NCI-H146 (cell line): ENCODE measurements at regions not wholly inside any gene's neighbourhood (a gene's known extent, or its start where the extent isn't known, plus 50 kb on each side); places are given as distances from the start of the nearest gene placed in this dataset.
"Not testable (repeated sequence)": the region's sequence is repeated elsewhere in the genome, so short reads cannot be mapped to it uniquely, and the experiment has no call there.

Experiments used
- DNase-seq: peaks from one replicate; lab custom pipeline; 2025; lab: John Stamatoyannopoulos, UW

DNA sequence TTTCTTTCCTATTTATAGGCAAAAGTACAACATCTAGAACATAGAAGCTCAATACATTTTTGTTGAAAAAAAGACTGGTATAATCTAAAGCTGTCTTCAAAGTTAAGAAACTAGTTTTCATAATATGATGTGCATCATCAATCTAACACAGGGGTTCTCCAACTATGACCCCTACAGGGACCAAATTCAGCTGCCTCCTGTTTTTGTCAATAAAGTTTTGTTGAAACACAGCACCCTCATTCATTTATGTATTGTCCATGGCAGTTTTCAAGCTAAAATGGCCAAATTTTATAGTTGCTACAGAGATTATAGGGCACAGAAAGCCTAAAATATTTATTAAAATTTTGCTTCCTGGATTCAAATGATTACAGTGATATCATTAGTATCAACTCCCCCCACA lies 452.9 kb downstream of the CCER1 start:
- no peak for DNase-seq

DNA sequence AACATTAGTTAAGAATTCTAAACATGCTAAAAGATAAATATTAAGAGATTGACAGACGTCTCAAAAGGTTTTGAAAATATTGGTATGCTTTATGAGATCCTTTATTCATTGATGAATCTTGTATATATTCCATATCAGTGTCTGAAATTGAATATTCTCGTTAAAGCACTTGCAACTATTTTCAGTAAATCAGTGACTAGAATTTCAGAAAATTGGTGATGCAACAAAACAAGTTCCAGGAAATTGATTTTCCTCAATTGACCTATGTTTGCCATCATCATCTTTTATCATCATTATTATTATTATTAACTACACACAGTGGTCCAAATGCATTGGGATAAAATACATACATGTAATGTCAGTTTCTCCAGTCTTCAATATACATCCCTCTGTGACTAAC lies 453.6 kb downstream of the CCER1 start:
- no peak for DNase-seq

DNA sequence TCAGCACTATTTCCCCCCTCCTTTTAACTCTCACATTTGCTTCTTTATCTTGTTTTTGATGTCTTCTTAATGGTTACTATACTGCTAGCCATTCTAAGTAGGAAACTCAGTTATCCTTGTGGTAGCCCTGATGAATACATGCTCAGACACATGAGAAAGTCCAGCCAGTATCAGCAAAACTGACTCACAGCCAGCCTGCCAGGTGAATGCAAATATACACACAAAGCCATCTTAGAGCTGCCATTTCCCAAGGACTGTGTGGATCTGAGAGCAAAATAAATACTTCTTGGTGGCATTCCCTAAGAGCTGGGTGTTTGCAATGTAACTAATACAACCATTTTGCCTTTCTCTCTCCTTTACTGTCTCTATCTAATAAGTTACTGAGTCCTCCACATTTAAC lies 455.2 kb downstream of the CCER1 start:
- DNase-seq, result no peak

DNA sequence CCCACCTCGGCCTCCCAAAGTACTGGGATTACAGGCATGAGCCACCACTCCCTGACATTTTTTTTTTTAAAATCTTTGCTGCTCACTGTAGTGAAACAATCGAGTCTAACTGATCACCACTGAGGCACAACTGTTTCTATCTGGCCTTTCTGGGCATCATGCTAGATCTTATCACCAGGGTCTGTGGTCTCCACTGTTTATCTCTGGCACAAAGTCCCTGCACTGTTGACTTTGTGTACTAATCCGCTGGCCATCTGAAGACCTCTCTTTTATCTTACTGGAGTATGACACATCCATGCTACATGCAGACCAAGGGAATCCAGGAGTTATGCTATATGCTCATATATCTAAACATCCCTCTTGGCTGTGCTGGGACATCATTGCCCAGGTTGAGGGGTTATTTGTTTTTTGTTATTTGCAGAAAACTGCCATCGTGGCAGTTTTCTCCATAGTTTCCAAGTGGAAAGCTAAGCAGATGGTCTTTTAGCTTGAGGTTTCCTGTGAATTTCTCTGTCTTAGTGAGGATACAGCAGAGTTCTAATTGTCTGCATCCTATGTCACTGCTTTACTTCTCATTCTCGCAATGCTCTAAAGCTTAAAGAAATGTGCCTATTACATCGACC lies 456.9 kb downstream of the CCER1 start:
- DNase-seq, result no peak

DNA sequence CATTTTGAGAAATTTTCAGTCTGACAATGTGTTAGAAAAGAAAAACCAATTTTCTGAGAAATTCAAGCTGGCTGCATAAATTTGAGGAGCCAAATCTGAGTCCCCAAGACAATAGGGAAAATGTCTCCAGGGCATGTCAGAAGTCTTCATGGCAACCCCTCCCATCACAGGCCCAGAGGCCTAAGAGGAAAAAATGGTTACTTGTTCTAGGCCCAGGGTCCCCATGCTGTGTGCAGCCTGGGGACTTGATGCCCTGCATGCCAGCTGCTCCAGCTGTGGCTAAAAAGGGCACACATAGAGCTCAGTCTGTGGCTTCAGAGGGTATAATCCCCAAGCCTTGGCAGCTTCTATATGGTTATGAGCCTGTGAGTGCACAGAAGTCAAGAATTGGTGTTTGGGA lies 464.6 kb downstream of the CCER1 start:
- DNase-seq, result no peak

DNA sequence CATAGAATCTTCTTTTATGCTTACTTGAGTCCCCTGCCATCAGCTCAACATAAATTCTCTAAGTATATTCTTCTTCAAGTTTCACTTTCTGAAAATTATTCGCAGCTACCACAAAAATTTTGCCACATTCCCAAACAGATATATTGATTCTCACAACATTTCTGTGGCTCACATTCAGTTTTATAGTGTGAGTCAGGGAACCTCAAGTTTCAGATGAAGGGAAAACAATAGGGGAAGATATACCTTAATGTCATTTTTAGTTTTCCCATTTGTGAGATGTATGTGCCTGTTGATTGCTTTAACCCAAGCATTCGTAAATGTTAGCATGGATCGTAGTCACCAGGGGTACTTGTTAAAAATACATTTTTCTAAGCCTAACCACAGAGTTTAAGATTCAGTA lies 465.8 kb downstream of the CCER1 start:
- DNase-seq, result no peak

DNA sequence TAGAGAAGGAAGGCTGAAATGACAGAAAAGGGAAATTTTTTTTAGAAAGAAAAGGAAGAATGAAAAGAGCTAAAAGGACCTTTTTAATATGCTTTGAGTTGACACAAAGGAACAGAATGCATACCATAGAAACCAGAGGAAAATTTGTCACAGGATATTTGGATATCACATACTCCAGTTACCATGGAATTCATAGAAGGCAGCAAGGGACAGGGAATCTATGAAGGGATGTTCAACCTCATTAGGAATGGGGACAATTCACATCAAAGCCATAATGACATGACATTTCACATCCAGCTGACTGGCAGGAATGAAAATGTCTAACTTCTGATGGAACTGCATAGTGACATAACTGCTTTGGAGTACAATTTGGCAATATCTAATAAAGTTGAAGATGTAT lies 469.4 kb downstream of the CCER1 start:
- DNase-seq, result no peak

DNA sequence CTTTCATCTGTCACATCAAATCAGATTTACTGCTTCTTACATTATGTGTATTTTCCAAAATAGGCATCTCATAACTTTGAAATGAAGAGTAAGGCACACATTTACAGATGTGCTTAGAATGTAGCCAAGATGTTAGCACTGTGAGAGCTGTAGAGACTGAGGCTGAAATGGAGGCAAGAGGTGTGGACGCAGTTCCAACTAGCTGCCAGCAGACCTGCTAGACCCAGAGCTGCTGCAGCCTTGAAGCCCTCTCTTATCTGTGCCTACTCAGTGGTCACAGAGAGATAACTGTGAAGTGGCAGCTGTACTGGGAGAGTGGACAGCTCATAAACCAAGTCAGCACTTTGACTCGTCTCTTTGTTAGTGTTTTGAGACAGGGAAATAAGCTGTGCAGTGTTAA lies 470.9 kb downstream of the CCER1 start:
- DNase-seq, result no peak

DNA sequence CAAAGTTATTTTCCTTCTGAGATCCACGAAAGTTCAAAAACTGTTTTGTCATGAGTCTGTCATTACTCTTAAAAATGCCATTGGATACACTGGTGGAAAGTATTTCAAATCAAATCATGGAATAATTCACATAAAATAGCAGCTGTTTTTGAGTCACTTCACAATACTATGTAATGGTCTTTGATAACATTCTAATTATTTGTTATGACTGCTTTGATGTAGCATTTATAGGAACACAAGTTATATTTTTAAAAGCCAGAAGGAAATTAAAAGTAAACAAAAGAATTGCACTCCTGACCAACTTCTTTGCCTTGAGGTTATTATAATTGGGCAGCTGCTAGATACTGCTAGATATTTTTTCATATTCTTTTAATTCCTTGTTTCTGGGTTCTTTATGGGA lies 473.2 kb downstream of the CCER1 start:
- no peak for DNase-seq

DNA sequence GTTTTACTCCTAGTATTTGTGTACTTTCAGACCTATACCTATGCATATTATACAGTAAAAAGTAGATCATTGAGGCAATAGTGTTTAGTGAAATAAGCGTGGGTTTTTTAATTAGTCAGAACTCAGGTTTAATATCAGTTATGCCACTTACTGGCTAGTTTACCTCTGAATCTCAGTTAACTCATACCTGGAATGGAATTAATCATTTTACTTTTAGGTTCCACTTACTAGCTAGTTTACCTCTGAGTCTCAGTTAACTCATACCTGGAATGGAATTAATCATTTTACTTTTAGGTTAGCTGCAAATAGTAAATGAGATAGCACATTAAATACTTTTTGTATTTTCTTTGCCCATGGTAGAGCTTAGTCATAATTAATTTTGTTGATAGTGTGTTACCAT lies 475.7 kb downstream of the CCER1 start:
- DNase-seq, result no peak

DNA sequence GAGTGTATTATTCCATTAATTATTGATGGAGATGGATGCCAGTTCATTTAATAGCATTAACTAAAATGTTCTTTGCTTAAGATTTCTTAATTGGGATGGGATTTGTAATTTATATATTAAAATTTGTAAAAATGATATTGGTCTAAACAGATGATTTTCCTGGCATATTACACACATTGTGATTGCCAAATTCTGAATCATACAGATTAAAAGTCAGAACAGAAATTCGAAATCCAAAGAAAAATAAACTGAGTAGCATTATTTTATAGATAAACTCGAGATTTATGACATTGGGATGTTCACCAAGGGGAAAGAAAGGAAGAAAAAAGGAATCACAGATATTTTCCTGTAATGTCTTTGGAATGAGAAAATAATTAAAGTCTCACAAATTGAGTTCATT lies 481.1 kb downstream of the CCER1 start:
- DNase-seq, result no peak

DNA sequence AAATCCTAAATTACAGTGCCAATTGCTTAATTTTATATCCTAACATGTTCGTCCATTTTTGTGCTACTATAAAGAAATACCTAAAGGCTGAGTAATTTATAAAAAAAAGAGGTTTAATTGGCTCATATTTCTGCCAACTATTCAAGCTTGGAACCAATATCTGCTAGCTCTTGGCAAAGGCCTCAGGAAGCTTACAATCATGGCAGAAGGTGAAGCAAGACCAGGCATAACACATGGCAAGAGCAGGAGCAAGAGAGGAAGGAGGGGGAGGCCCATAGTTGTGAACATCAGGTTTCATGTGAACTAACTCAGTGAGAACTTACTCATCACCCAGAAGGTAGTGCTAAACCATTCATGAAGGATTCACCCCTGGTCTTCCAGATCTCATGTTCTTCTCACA lies 494.3 kb downstream of the CCER1 start:
- DNase-seq, result no peak

DNA sequence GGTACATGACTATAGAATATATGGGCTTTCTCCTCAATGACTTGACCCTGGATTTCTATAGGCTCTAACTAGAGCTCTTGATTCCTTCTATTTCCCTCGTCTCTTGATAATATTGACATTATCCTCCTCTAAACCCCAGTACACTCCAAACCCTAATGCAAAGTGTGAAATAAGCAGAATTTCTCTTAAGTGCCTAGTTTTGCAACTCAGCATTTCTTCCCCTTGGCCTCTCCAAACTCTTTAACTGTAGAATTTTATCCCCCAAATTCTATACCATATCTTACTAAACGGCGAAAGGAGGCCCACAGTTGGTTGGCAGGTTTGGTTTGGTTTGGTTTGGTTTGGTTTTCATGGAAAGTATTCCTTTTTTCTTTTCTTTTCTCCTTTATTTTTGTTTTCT lies 498.7 kb downstream of the CCER1 start:
- DNase-seq, result no peak

DNA sequence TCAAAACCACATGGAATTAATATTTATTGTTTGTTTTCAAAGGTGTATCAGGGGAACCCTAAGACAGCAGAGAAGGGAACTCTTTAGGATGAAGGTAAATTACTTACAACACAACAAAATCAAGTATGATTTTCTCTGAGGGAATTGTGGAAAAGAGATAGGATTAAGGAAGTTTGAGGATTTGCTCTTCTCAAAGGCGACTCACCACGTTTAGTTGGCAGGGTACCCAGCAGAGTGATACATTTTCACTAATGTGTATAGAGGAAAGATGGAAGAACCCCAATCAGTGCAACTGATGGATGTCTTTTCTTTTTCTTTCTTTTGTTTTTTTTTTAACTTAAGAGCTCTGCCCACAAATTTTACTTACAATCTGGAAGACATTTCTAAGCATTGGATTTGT lies 499.2 kb downstream of the CCER1 start:
- no peak for DNase-seq

DNA sequence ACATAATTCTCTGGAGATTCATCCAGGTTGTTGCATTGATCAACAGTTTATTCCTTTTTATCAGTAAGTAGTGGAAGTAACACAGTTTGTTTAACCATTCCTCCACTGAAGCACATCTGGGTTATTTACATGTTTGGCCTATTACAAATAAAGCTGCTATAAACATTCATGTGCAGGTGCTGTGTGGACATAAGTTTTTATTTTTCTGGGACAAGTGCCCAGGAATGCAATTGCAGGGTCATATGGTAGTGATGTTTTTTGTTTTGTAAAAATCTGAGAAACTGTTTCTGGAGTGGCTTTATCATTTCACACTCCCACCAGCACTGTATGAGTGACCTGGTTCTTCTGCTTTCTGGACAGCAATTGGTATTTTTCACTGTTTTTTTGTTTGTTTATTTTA lies 505.4 kb downstream of the CCER1 start:
- no peak for DNase-seq

DNA sequence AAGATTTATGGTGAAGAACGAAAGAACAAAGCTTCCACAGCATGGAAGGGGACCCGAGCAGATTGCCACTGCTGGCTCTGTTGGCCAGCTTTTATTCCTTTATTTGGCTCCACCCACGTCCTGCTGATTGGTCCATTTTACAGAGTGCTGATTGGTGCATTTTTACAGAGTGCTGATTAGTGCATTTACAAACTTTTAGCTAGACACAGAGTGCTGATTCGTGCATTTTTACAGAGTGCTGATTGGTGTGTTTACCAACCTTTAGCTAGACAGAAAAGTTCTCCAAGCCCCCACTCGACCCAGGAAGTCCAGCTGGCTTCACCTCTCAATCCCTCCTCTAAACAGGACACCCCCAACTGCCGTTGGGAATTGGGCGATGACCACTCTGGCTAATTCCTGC lies 511.5 kb downstream of the CCER1 start:
- not testable (repeated sequence) for DNase-seq

DNA sequence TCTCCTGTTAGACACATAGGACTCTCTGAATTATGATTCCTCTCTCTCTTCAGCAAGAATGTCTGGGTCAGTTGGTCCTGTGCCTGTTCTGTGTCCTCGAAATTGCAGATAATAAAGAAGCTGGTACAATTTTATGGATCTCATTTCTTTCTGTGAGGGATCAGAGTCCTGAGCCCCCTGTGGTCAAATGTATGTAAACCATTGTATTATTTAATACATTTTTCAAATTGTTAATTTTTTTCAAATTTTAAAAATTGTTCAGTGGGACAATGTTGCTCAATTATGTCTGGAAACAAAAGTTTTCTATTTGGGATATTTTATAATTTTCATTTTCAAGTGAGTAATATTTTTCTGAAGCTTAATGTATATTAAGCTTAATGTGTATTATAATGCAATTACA lies 513.5 kb downstream of the CCER1 start:
- DNase-seq, result no peak

DNA sequence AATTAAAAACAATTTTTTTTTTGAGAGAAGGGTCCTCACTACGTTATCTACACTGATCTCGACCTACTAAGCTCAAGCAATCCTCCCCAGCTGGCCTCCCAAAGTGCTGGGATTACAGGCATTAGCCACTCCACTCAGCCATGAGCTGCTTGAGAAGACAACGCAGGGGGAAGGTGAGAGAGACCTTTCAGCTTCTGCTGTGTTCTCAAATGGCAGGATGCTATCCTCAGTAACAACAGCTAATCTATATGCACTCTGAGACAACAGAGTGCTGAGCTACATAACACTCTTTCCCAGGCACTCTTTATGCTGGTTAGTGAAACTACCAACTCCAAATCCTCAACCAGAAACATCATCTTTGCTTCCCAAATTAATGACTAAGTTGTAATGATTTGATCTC lies 526.1 kb downstream of the CCER1 start:
- DNase-seq, result no peak

DNA sequence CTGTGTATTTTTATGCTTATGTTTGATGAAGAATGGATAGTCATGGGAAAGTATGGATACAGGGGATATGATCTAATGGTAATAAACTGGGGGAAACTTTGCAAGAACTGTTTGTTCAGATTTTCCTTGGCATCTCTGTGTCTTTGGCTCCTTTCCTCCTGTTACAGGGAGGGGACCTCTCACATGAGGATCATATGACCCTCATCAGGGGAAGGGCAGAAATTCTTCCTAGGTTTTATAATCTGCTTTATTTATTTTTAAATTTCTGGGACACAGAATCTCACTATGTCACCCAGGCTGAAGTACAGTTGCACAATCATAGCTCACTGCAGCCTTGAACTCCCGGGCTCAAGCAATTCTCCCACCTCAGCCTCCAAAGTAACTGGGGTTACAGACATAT lies 526.5 kb downstream of the CCER1 start:
- DNase-seq, result no peak

DNA sequence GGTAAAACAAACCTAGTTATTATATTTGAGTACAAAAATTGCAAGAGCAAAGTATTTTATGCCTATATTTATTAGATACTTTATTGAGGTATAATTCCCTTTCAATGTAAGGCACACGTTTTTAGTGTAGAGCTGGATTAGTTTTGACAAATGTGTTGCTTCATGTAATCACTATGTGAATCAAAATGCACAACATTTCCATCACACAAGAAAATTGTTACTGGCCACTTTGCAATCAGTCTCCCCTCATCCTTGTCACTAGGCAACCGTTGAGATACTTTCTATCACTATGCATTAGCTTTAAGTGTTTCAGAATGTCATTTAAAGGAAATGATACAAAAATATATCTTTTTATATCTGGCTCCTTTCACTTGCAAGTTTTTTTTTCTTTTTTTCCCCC lies 531.0 kb downstream of the CCER1 start:
- no peak for DNase-seq

DNA sequence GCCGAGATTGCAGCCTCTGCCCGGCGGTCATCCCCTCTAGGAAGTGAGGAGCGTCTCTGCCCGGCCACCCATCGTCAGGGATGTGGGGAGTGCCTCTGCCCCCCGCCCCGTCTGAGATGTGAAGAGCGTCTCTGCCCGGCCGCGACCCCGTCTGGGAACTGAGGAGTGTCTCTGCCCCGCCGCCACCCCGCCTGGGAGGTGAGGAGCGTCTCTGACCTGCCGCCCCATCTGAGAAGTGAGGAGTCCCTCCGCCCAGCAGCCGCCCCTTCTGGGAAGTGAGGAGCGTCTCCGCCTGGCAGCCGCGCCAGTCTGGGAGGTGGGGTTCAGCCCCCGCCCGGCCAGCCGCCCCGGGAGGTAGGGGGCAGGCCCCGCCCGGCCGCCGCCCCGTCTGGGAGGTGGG lies 544.0 kb downstream of the CCER1 start:
- DNase-seq, result no peak

DNA sequence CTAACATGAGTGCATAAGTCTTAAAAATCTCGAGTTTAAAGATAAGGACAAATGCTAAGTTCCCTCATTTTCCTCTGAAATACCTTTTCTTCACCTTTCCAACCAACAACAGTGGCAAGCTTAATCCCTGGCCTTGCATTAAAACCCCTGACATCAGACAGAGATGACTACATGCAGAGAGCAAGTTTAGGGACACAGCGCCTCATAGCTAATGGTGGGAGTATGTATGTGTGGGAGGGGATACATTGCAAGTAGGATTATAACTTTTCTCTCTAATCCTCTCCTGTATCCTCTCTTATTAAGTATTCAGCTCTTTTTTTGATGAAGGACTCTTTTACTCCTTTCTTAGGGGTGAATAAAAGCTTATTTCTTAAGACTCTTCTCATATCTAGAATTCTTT lies 547.1 kb downstream of the CCER1 start:
- no peak for DNase-seq

DNA sequence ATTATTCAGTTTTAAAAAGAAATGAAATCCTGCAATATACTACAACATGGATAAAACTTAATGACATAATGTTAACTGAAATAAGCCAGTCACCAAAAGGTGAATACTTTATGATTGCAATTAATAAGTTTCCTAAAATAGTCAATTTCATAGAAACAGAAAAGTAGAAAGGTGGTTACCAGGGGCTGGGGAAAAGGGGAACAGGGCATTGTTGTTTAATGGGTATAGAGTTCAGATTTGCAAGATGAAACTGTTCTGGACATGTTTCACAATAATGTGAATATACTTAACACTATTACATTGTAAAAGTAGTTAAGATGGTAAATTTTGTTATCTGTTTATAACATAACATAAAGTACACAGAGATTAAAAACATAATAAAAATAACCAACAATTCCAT lies 550.9 kb downstream of the CCER1 start:
- DNase-seq, result no peak

DNA sequence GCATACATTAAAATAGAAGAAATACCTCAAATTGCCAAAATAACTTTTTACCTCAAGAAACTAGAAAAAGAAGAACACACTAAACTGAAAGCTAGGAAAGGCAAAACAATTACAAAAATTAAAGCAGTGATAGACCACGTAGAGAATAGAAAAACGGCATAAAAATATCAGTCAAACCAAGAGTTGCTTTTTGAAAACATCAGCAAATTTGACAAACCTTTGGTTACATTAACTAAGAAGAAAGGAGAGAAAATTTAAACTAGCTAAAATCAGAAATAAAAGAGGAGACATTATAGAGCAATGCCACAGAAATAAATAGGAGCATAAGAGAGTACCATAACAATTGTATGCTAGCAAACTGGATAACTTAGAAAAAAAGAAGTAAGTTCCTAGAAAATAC lies 553.8 kb downstream of the CCER1 start:
- DNase-seq, result no peak

DNA sequence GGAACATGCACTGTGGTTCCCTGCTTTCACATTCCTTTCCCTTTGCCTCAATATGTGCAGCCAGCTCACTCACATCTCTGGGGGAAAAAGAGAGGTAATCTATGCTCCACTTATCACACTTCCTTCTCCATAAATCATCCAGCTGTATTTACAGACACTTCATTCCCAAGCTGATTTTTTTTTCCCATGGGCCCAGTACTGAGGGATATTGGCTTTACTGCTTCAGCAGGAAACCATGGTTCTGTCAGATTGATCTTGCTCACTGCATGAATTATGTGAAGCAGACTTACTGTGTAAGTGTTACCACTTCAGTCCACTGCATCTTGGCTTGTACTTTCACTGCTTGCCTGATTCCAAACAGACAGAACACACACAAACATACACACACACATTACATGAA lies 555.6 kb downstream of the CCER1 start:
- DNase-seq, result no peak
